NCI-H1092 treated with DMSO at 0.1 percent for 48 hours (cell line): ENCODE measurements at regions not wholly inside any gene's neighbourhood (a gene's known extent, or its start where the extent isn't known, plus 50 kb on each side); places are given as distances from the start of the nearest gene placed in this dataset.

ENCODE experiments used
- DNase-seq: peaks from one replicate; lab custom pipeline; 2025; lab: John Stamatoyannopoulos, UW

DNA sequence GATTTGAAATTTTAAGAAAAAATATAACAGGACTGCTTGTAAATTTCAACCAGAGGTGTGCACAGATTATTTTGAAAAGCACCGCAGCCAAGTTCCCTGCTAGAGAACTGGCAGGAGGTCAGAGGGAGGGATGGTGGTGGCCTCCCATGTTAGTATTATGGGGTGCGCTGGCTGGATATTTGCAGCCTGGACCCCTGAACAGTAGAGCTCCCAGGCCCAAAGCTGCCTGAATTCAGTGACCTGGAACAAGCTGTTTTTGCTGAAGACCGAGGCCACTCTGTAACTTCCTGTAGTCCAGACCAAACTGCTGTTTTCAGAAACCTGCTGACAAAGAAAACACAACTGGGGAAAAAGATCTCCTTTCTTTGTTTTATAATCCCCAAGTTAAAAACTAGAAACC, 314.3 kb downstream of the TNS1 start:
- no peak for DNase-seq

- no peak for DNase-seq
Measured at GRCh38 chr2:217687771-217688170, 315.0 kb downstream of the TNS1 start.

DNA sequence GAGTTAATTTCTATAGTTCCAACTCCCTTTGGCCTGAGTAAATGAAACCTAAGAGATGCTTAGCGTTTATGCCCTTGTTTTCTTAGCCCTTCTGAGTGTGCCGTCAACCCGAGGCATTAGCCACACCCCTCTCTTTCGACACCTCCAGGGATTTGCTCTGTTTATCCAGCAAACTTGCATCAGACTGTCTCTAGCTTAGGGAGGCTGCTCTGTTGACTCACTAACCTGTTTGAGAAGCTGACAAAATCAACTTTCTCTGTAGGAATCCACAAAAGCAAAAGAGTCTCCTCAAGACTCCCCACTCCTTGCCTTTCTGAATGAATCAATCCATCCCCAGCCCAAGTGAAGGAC, 317.6 kb downstream of the TNS1 start:
- no peak for DNase-seq

- no peak for DNase-seq
Measured at GRCh38 chr2:217684431-217685254, 318.2 kb downstream of the TNS1 start.

DNA sequence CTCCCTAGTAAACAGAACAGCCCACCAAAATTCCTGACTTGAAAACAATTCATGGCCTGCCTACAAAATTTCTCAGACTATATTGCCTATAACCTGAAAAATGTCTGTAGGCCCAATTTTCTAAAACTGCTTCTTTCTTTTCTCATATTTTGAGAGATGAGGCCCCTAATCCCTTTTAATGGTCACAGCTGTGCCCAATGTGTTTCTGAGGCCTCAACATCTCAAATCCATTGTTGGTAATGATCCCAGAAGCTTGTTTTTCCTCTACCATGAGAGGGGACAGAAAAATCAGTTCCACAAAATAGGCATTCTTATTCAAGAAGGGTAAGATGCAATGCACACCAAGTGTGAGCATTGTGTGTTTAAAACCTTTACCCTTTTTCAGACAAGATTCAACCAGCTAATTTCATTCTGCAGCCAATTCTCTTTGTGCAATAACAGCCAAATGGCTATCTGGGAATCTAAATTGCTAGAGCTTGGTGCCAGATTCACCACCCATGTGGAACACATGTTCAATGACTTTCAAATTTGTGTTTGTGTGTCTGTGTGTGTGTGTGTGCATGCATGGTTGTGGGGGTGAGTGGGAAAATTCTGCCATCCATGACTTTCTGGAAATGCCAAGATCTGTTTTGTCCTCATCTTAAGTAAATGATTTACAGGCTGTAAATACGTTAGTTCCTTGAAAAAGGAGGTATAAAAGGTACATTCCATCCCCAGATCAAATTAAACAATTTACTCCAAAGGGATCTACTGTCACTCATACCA, 319.5 kb downstream of the TNS1 start:
- no peak for DNase-seq

GRCh38 chr2:217681791-217682190, 321.0 kb downstream of the TNS1 start:
- no peak for DNase-seq

- no peak for DNase-seq
Measured at GRCh38 chr2:217680381-217680780, 322.4 kb downstream of the TNS1 start.

GRCh38 chr2:217673627-217674026, 329.2 kb downstream of the TNS1 start:
- no peak for DNase-seq

DNA sequence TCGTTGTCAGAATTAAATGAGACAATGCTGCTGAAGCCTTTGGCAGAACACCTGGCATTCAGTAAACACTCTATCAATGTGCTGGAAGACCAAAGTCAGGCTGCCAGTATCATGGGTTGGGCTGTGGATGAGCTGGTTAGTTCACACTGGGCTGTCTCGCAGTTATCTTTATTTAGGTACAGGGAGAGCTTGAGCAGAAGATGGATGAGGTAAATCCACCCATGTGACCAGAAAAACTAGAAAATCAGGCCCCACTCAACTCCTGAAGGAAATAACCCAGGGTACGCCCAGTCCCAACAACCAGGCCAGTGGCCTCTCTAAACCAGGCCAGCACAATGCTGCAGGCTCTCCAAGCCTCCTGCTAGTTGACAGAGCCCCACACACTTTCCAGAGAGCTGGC, 330.3 kb downstream of the TNS1 start:
- no peak for DNase-seq

DNA sequence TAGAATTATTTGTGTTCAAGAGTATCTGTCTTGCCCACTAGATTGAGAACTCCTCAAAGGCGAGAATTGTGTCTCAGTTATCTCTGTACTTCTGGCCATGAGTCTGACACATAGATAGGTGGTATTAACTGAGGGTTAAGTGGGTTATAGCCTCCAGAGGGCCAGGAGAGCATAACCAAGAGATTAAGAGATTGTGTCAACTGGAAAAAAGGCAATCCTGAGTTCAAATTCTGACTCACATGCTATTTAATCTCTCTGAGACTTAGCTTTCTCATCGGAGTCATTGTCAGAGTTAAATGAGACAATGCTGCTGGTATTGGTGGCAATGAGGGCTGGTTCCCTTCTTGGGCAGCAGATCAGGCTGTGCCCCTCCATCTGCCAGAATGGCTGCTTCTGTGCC, 330.9 kb downstream of the TNS1 start:
- no peak for DNase-seq

GRCh38 chr2:217671075-217671474, 331.7 kb downstream of the TNS1 start:
- no peak for DNase-seq

DNA sequence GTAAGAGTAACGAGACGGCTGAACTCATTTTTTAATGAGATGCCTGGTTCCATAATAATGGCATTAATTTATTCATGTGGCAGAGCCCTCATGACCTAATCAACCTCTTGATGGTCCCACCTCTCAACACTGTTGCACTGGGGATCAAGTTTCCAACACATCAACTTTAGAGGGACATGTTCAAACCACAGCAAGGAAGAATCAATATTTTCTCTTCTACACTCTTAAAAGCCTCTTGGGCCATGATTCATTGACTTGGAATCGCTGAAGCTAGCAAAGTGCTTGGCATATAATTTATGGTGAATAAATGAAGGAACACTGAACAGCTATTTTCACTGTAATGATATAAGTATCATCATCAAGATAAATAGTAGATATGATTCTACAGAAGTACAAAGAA, 333.0 kb downstream of the TNS1 start:
- DNase-seq: no peak

DNA sequence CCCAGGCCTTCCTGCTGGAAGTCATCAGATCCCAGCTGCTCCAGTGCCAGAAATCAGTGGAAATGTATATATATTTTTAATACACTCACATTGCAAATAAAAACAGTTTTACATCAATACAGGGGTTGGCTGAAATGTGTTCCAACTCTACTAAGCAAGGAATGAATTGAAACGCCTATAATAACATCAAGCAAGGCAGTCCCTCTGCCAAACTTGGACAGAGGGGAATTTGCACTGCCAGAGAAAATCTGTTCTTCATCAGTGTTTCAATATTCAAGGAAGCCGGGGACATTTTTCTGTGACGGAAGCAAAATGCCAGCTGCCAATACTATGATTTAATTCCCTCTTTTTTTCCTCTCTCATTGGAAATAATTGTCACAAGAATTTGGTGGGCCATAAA, 335.3 kb downstream of the TNS1 start:
- DNase-seq: no peak

DNA sequence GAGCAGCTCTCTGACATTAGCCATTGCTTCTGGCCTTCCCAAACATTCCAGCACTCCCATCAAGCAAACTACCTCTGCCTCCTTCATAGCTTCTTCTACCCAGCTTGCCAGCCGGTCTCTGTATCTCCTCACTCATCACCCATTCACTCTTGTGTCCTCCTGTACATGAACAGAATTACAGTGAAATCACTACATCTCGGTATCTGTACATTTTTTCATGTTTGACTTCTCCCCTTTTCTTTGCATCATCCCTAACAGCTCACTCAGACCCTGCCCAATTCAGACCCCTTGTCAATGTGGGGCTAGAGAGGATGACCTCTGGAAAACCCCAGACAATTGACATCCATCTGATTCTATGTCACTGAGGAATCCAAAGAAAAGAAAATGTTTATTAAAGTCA, 335.8 kb downstream of the TNS1 start:
- DNase-seq: no peak

- no peak for DNase-seq
Measured at GRCh38 chr2:217666338-217666737, 336.5 kb downstream of the TNS1 start.

DNA sequence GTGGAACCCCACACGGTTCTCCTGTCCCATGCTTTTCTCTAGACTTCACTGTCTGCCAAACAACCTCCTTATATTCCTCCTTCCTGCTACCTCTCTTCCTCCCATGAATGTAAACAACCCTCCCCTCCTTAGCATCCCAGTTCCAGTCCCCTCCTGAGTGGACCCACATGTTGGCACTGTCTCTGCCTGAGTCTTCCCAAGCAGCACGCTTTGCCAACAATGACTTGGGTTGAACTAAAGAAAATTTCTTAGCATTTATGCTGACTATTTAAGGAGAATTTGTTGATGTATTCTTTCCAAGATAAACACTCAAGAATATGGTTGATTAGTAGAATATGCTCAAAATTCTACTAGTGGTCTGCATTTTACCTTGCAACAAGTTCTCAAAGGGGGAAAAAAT, 338.0 kb downstream of the TNS1 start:
- no peak for DNase-seq

DNA sequence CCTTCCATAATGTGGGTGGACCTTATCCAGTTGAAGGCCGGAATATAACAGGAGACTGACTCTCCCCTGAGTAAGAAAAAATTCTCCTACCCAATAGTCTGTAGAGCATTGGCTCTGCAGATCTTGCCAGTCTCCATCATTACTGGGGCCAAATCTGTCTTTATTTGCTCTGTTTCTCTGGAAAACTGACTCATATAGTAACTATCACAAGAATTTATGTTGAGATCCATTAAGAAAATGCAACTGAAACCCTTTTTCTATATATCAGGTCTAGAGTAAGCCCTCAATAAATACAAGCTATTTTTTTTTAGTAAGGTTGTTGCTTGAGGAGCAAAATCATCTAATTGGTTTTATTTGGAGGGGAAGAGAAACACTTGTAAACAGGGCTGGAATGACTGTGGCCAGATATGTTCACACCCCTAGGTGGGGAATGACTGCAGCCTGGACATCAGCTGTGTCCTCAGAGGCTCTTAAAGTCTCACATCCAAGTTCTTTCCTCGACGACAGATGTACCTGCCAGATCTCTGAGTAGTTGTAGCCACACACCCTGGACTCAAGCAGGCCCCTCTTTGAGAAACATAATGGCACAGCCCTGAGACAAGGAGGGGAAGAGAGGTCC, 339.7 kb downstream of the TNS1 start:
- DNase-seq: no peak

GRCh38 chr2:217661378-217661777, 341.4 kb downstream of the TNS1 start:
- DNase-seq: no peak

DNA sequence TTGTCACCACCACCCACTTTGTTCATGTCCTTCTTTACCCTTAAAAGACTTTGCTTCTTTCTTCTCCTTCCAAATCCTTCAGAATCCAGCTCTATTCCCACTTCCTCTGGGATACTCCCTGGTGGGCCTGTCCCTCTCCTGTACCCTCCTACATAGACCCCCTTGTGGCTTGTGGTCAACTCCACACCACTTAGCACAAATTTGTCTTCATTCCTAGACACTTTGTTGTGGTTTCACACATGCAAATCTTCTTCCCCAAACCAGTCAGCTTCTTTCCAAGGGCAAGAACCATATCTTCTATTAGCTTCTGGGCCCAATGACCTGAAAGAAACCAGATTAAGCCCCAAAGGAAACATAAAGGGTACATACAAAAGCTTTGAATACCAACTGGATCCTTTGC, 342.4 kb downstream of the TNS1 start:
- DNase-seq: no peak

DNA sequence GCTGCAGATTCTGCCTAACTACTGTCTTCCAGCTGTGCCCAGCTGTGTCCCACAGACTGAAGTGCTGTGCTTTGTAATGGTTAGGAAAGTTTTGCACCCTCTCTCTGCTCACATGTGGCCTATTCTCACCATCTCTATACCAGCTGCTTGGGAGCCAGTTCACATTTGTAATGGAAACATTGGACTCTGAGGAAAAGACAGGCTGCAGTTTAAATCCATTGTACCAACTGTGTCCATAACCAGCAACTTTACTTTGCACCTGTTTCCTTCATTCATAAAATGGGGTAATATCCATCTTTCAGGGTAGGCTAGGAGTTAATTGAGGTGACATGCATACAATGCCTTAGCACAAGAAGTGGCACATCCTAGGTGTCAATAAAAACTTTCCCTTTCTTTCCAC, 344.0 kb downstream of the TNS1 start:
- DNase-seq: no peak

DNA sequence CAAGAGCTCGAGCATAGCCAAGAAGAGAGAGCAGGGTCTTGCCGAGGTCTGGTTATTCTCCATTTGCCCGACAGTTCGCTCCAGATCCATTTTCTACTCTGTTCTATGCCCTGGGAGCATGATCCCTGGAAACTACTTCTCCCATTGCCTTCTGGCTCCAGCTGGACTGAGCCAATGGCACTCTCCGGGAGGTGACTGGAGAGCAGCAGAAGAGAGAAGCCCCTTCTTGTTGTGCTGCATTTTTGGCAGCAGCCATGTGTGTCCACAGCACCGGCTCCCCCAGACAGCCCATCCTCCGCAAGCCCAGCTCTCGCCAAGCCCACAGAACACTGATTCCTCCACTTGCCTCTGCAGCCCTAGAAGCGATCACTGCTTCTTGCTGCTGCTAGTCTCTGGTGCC, 345.5 kb downstream of the TNS1 start:
- no peak for DNase-seq

- no peak for DNase-seq
Measured at GRCh38 chr2:217656316-217656715, 346.5 kb downstream of the TNS1 start.

- no peak for DNase-seq
Measured at GRCh38 chr2:217655651-217656050, 347.1 kb downstream of the TNS1 start.
